ENCODE measurements at regions not wholly inside any gene's neighbourhood (a gene's known extent, or its start where the extent isn't known, plus 50 kb on each side); places are given as distances from the start of the nearest gene placed in this dataset.

- DNase-seq (ENCODE audit: low read depth) = no peak
These were observed 183.4 kb upstream of the NR3C1 start for GRCh38 chr5:143586781-143587362.

- DNase-seq (ENCODE audit: low read depth) = no peak
These were observed 182.5 kb upstream of the NR3C1 start for GRCh38 chr5:143585970-143586369.

GRCh38 chr5:143583409-143583808 is 179.9 kb upstream of the NR3C1 start:
- no peak for DNase-seq (ENCODE audit: low read depth)

GRCh38 chr5:143582869-143583268 is 179.4 kb upstream of the NR3C1 start:
- no peak for DNase-seq (ENCODE audit: low read depth)

- no peak for DNase-seq (ENCODE audit: low read depth)
These were observed 178.7 kb upstream of the NR3C1 start for GRCh38 chr5:143582176-143582575.

- DNase-seq (ENCODE audit: low read depth) = no peak
These were observed 178.2 kb upstream of the NR3C1 start for GRCh38 chr5:143581649-143582048.

GRCh38 chr5:143581147-143581546 is 177.7 kb upstream of the NR3C1 start:
- DNase-seq (ENCODE audit: low read depth) = no peak

GRCh38 chr5:143576711-143577484 is 173.4 kb upstream of the NR3C1 start:
- no peak for DNase-seq (ENCODE audit: low read depth)

- DNase-seq (ENCODE audit: low read depth) = no peak
These were observed 171.8 kb upstream of the NR3C1 start for GRCh38 chr5:143575286-143575685.

- DNase-seq (ENCODE audit: low read depth) = no peak
These were observed 170.8 kb upstream of the NR3C1 start for GRCh38 chr5:143574236-143574635.

- DNase-seq (ENCODE audit: low read depth) = no peak
These were observed 170.2 kb upstream of the NR3C1 start for GRCh38 chr5:143573568-143574170.

- no peak for DNase-seq (ENCODE audit: low read depth)
These were observed 169.2 kb upstream of the NR3C1 start for GRCh38 chr5:143572671-143573070.

GRCh38 chr5:143571642-143572624 is 168.4 kb upstream of the NR3C1 start:
- DNase-seq (ENCODE audit: low read depth) = no peak

- no peak for DNase-seq (ENCODE audit: low read depth)
These were observed 167.5 kb upstream of the NR3C1 start for GRCh38 chr5:143570989-143571388.

- no peak for DNase-seq (ENCODE audit: low read depth)
These were observed 166.5 kb upstream of the NR3C1 start for GRCh38 chr5:143569722-143570567.

- DNase-seq (ENCODE audit: low read depth) = no peak
These were observed 165.8 kb upstream of the NR3C1 start for GRCh38 chr5:143569213-143569701.

- DNase-seq (ENCODE audit: low read depth) = no peak
These were observed 164.4 kb upstream of the NR3C1 start for GRCh38 chr5:143567583-143568504.

GRCh38 chr5:143566139-143566538 is 162.7 kb upstream of the NR3C1 start:
- no peak for DNase-seq (ENCODE audit: low read depth)

GRCh38 chr5:143564417-143564816 is 160.9 kb upstream of the NR3C1 start:
- no peak for DNase-seq (ENCODE audit: low read depth)

GRCh38 chr5:143562935-143563334 is 159.4 kb upstream of the NR3C1 start:
- DNase-seq (ENCODE audit: low read depth) = no peak

All from activated gamma-delta T cell treated with anti-CD3 and anti-CD28 coated beads, Interleukin-2, amount 50 U/mL, for 16 hours (primary cell).